HG03280 (cell line): ENCODE measurements at regions not wholly inside any gene's neighbourhood (a gene's known extent, or its start where the extent isn't known, plus 50 kb on each side); places are given as distances from the start of the nearest gene placed in this dataset.

ENCODE experiments used
- ATAC-seq: cut with Tn5 transposase; IDR thresholded peaks from one replicate; pipeline ENCODE4 v1.9.1; 2021; ENCODE audit warnings: mild to moderate bottlenecking, moderate library complexity; ENCODE audit not compliant: unreplicated experiment

GRCh38 chr6:165729307-165729936, 66.4 kb upstream of the PDE10A start:
- ATAC-seq, result no peak

DNA sequence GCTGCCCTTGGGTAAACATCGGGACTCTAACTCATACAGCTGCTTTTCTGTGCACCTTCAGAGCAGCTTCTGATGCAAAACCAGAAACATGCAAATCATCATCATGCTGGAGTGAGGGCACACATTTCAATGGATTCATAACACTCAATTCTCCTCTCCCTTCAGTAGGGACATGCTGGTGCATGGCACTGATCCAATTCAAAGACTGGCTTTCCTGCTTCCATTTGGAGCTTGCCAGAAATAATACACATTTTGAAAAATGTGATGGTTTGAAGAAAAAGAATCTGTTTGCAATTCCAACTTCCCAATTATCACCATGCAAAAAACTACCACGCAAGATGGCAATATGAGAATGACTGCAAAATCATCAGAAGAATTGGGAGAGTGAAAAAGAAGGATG, 65.2 kb upstream of the PDE10A start:
- no peak for ATAC-seq

DNA sequence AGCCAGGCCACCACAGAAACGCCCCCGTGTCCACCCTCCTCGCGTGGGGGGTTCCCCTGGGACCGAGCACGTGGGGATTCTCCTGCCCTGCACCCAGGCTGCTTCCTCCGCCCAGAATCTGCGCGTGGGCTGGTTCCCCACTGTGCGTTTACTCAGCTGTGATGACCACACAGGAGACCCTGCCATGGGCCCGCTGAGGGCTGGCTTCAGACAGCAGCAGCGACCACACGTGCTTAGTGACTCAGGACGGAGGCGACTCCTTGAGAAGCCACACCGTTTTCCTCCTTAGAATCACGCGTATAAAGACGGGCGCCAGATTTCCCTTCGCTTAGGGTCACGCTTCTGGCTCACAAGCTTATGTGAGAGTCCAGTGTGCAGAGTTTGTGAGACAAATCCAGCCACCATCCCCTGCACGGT, 63.9 kb upstream of the PDE10A start:
- ATAC-seq, result no peak

- ATAC-seq, result no peak
These were observed 63.3 kb upstream of the PDE10A start for GRCh38 chr6:165726290-165726875.

GRCh38 chr6:165725201-165725600, 62.2 kb upstream of the PDE10A start:
- ATAC-seq, result no peak

DNA sequence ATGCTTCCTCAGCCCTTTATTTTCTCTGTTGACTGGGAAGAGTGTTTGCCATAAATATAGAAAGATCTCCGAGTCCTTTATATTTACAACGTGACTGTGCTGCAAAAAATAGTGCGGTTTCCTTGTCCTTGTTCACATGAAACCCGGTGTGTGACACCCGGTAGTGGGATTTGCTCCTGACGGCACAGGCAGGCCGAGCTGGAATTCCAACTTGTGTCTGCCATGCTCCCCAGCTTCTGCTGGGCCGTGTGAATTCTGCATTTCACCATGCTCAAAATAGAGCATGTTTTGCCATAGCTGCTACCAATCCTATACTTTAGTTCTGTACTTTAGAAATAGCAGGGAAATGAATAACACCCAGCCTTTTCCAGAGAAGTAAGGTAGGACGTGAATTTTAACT, 60.3 kb upstream of the PDE10A start:
- no peak for ATAC-seq

GRCh38 chr6:165722022-165722421, 59.0 kb upstream of the PDE10A start:
- no peak for ATAC-seq

DNA sequence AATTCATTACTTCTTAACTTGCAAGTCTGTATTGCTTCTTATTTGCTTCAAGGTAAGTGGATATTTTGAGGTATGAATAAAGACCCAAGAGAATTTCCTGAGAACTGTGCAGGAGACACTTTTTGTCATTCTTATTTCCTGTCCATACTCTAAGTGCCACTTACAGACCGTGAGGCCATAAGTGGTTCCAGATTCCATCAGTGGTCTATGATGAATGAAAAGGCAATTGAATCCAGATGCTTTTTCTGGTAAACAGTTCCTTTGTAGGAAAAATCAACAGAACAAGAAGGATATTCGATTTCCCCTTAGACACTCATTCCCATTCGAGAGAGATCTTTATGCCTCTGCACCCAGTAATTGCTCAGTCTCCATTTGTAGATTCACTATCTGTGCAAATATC, 58.3 kb upstream of the PDE10A start:
- no peak for ATAC-seq

DNA sequence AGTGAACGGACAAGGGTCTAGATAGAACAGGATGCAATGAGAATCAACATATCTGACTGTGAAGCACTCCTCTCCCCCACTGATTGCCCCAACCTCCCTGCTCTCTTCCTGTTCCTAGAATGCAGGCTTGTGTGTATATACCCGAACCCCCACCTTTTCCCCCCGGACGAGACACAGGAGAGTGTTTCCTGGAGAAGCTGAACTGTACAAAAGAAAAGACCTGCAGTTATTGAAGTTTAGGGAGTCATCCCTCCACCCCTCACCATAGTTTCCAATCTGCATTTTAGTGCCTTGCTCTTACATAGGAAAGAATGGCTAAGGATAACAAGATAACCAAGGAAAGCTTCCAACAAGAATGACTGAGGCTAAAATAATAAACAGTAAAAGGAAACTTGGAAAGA, 55.5 kb upstream of the PDE10A start:
- ATAC-seq, result no peak

DNA sequence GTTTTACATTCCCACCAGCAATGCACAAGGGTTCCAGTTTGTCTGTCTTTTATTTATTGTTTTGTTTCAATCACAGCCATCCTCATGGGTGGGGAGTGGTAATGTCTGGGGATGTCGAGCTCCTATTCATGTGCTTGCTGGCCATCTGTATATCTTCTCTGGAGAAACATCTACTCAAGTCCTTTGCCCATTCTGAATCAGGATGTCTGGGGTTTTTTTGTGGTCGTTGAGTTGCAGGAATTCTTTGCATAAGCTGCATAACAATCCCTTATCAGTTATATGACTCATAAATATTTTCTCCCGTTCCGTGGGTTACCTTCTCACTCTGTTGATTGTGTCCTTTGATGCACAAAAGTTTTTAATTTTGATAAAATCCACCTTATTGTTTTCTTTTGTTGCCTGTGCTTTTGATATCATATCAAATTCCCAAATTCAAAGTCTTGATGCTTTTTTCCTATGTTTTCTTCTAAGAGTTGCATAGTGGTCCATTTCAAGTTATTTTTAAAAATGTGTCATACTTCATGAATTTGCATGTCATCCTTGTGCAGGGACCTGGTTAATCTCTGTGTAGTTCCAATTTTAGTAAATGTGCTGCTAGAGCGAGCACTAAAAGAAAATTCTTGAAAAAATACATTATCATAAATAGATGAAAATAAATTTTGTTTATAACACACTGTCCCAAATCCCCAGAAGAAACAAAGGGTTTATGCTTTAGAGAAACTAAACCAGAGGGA, 54.9 kb upstream of the PDE10A start:
- ATAC-seq, result no peak

DNA sequence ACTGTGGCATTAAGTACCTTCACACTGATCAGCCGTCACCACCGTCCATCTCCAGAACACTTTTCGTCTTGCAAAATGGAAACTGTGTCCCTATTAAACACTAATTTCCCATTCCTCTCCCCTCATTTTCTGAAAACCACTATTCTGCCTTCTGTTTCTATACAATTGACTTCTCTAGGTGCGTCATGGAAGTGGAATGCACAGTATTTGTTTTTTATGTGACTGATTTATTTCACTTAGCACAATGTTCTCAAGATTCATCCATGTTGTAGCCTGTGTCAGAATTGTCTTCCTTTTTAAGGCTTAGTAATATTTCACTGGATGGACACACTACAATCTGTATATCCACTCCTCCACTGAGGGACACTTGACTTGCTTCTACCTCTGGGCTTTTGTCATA, 53.8 kb upstream of the PDE10A start:
- ATAC-seq, result no peak

- no peak for ATAC-seq
These were observed 52.4 kb upstream of the PDE10A start for GRCh38 chr6:165715428-165715827.

DNA sequence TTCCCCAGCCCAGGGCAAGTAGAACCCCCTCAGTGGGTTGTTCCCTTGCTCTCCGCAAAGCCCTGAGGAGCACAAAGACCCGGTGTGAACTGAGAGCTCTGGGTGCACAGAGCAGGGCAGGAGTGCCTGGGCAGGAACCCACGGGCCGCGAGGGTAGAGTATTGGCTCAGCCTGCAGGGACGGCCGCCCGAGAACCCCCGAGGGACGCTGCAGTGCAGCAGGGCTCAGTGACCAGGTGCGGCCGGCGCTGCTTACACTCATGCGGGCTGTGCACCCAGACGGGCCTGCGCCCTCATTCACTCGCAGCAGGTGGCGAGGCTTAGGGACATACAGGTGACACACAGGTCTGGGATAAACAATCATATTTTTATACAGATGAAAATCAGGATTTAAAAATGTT, 51.9 kb upstream of the PDE10A start:
- no peak for ATAC-seq

- ATAC-seq, result no peak
These were observed 50.9 kb upstream of the PDE10A start for GRCh38 chr6:165713845-165714466.
